Nephron (organoid): ENCODE measurements at regions not wholly inside any gene's neighbourhood (a gene's known extent, or its start where the extent isn't known, plus 50 kb on each side); places are given as distances from the start of the nearest gene placed in this dataset.

Experiments used
- H3K27ac Mint-ChIP-seq, 3 experiments: 2 replicates each; pipeline ENCODE4 v1.8.0; 2020; ENCODE audit warnings: mixed read lengths in 3 of 3, mild to moderate bottlenecking in 2 of 3, moderate library complexity in 1 of 3
- H3K27me3 Mint-ChIP-seq: 2 replicates; pipeline ENCODE4 v1.8.0; 2021; ENCODE audit warnings: low read depth, mild to moderate bottlenecking, moderate library complexity, mixed read lengths
- H3K36me3 Mint-ChIP-seq: 2 replicates; pipeline ENCODE4 v1.8.0; 2020; ENCODE audit warnings: low read depth, mixed read lengths
- H3K4me1 Mint-ChIP-seq: 2 replicates; pipeline ENCODE4 v1.8.0; 2020; ENCODE audit warnings: mixed read lengths
- H3K4me3 Mint-ChIP-seq, 3 experiments: 2 replicates each; pipeline ENCODE4 v1.8.0; 2020; ENCODE audit warnings: mild to moderate bottlenecking in 3 of 3, mixed read lengths in 3 of 3, moderate library complexity in 2 of 3
- H3K9me3 Mint-ChIP-seq: 2 replicates; pipeline ENCODE4 v1.8.0; 2020; ENCODE audit warnings: mixed read lengths
- TF ChIP-seq, protein P1 (sequence below), 3 experiments: fragments of 200-600 bp; sonication (generic); IDR thresholded peaks; one replicate each; pipeline ENCODE4 v1.5.0; 2021; ENCODE audit warnings: antibody characterized with exemption in 3 of 3; ENCODE audit not compliant: unreplicated experiment in 3 of 3

- TF ChIP-seq, protein P1, sequence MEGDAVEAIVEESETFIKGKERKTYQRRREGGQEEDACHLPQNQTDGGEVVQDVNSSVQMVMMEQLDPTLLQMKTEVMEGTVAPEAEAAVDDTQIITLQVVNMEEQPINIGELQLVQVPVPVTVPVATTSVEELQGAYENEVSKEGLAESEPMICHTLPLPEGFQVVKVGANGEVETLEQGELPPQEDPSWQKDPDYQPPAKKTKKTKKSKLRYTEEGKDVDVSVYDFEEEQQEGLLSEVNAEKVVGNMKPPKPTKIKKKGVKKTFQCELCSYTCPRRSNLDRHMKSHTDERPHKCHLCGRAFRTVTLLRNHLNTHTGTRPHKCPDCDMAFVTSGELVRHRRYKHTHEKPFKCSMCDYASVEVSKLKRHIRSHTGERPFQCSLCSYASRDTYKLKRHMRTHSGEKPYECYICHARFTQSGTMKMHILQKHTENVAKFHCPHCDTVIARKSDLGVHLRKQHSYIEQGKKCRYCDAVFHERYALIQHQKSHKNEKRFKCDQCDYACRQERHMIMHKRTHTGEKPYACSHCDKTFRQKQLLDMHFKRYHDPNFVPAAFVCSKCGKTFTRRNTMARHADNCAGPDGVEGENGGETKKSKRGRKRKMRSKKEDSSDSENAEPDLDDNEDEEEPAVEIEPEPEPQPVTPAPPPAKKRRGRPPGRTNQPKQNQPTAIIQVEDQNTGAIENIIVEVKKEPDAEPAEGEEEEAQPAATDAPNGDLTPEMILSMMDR (IDR thresholded peaks at IDR 0.05; ENCODE audit: unreplicated experiment in 3 of 3): no peak
- no peaks in the 10 kb centered on the region for H3K36me3 Mint-ChIP-seq
- H3K9me3 Mint-ChIP-seq: no peaks in the 10 kb centered on the region
- no peak overlapping the region for H3K4me3 Mint-ChIP-seq
- H3K4me1 Mint-ChIP-seq: no peaks in the 10 kb centered on the region
- H3K27ac Mint-ChIP-seq: no peak overlapping the region
- H3K27me3 Mint-ChIP-seq: no peaks in the 10 kb centered on the region
These were observed 958.2 kb downstream of the DNAJB9 start for GRCh38 chr7:109527833-109528232.

DNA sequence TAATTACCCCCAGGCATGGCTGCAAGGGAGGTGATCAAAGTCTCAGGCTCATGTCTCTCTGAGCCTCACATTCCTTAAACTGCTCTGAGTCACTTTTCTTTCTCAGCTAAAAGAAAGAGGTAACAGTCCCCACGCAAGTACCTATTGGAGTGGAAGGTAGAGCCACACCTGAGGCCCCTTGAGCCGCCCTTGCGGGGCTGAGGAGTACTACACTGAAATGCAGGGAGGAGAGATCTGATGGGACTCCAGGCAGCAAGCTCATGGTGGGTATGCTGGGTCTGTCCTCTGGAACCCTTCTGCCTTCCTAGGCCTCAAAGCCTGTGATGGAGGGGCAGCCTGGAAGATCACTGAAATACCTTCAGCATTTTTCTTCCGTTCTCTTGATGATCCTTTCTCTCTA lies 960.0 kb downstream of the DNAJB9 start:
- Mint-ChIP-seq H3K27me3 (no peaks in the 10 kb centered on the region), H3K9me3 (no peaks in the 10 kb centered on the region), H3K36me3 (no peaks in the 10 kb centered on the region), H3K27ac (no peak overlapping the region), H3K4me1 (no peaks in the 10 kb centered on the region), H3K4me3 (no peak overlapping the region)
- TF ChIP-seq, protein P1 (IDR thresholded peaks at IDR 0.05; ENCODE audit: unreplicated experiment in 3 of 3): no peak

DNA sequence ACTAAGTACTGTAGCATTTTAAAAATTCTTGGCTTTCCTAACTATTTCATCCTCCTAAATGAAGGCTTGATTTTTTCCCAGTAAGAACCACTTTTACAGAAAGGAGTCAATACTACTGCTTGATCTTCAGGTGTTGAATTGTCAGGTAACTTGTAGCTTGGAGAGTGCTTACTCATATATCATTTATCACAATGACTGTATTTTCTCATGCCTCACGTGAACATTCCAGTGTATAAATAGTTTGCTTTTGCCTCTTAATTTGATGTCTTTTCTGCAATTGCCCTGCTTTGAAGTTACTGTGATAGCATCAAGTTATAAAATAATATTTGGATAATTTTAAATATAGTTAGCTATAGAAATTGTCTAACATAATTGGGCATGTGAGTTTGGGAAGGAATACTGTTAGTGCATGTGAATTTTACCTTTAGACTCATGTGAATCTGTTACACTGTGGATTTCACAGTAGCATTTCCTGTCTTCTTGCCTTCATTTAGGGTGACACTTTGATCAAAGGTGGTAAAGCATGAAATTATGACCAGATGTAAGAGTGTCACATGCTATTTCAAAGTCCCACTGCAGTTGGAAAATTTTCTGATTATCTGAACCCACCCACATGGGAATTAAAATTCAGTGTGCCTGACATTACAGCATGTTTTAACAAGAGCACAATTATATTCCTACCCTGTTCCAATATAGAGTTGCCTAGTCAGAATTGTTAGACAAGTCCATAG lies 962.8 kb downstream of the DNAJB9 start:
- no peak overlapping the region for H3K27ac Mint-ChIP-seq
- H3K9me3 Mint-ChIP-seq: no peaks in the 10 kb centered on the region
- no peaks in the 10 kb centered on the region for H3K4me1 Mint-ChIP-seq
- H3K27me3 Mint-ChIP-seq: no peaks in the 10 kb centered on the region
- TF ChIP-seq, protein P1 (IDR thresholded peaks at IDR 0.05; ENCODE audit: unreplicated experiment in 3 of 3): no peak
- no peaks in the 10 kb centered on the region for H3K36me3 Mint-ChIP-seq
- H3K4me3 Mint-ChIP-seq: no peak overlapping the region

GRCh38 chr7:109545686-109546085 lies 976.0 kb downstream of the DNAJB9 start:
- no peaks in the 10 kb centered on the region for H3K27me3 Mint-ChIP-seq
- TF ChIP-seq, protein P1 (IDR thresholded peaks at IDR 0.05; ENCODE audit: unreplicated experiment in 3 of 3): no peak
- H3K36me3 Mint-ChIP-seq: no peaks in the 10 kb centered on the region
- H3K4me1 Mint-ChIP-seq: no peaks in the 10 kb centered on the region
- H3K4me3 Mint-ChIP-seq: no peak overlapping the region
- H3K9me3 Mint-ChIP-seq: no peaks in the 10 kb centered on the region
- H3K27ac Mint-ChIP-seq: no peak overlapping the region

- TF ChIP-seq, protein P1 (IDR thresholded peaks at IDR 0.05; ENCODE audit: unreplicated experiment in 3 of 3): no peak
- Mint-ChIP-seq H3K4me3 (no peak overlapping the region), H3K36me3 (no peaks in the 10 kb centered on the region), H3K27me3 (no peaks in the 10 kb centered on the region), H3K9me3 (peaks cover 11% of the 10 kb centered on the region), H3K4me1 (no peaks in the 10 kb centered on the region), H3K27ac (no peak overlapping the region)
These were observed 980.0 kb downstream of the DNAJB9 start for GRCh38 chr7:109549471-109550193.
